DMS153 treated with DMSO at 0.1 percent for 48 hours (cell line): ENCODE measurements at regions not wholly inside any gene's neighbourhood (a gene's known extent, or its start where the extent isn't known, plus 50 kb on each side); places are given as distances from the start of the nearest gene placed in this dataset.

Source experiments
- DNase-seq: peaks from one replicate; lab custom pipeline; 2025; ENCODE audit not compliant: unreplicated experiment; lab: John Stamatoyannopoulos, UW

GRCh38 chr5:135220394-135221186, 178.4 kb downstream of the MACROH2A1 start:
- no peak for DNase-seq

GRCh38 chr5:135219868-135220267, 179.2 kb downstream of the MACROH2A1 start:
- DNase-seq = no peak

GRCh38 chr5:135218790-135219568, 180.1 kb downstream of the MACROH2A1 start:
- DNase-seq = no peak

GRCh38 chr5:135218486-135218755, 180.6 kb downstream of the MACROH2A1 start:
- no peak for DNase-seq

- no peak for DNase-seq
Measured at GRCh38 chr5:135217669-135218485, 181.2 kb downstream of the MACROH2A1 start.

GRCh38 chr5:135216471-135217343, 182.3 kb downstream of the MACROH2A1 start:
- no peak for DNase-seq

- no peak for DNase-seq
Measured at GRCh38 chr5:135215617-135216470, 181.8 kb upstream of the PITX1 start.

GRCh38 chr5:135214897-135215616, 181.0 kb upstream of the PITX1 start:
- no peak for DNase-seq

- DNase-seq = no peak
Measured at GRCh38 chr5:135213466-135214239, 179.6 kb upstream of the PITX1 start.

GRCh38 chr5:135213027-135213386, 179.0 kb upstream of the PITX1 start:
- DNase-seq = no peak

GRCh38 chr5:135212361-135213026, 178.5 kb upstream of the PITX1 start:
- DNase-seq = no peak

GRCh38 chr5:135211791-135212190, 177.8 kb upstream of the PITX1 start:
- no peak for DNase-seq

- no peak for DNase-seq
Measured at GRCh38 chr5:135211083-135211790, 177.2 kb upstream of the PITX1 start.

- DNase-seq = no peak
Measured at GRCh38 chr5:135210286-135211055, 176.4 kb upstream of the PITX1 start.

- no peak for DNase-seq
Measured at GRCh38 chr5:135208903-135209721, 175.1 kb upstream of the PITX1 start.

- no peak for DNase-seq
Measured at GRCh38 chr5:135208555-135208902, 174.5 kb upstream of the PITX1 start.
